Endothelial cell of umbilical vein (primary cell): ENCODE measurements at regions not wholly inside any gene's neighbourhood (a gene's known extent, or its start where the extent isn't known, plus 50 kb on each side); places are given as distances from the start of the nearest gene placed in this dataset.

ENCODE experiments used
- BruUV-seq: library from RNA; stranded (reverse); fragments of 400-500 nt; replicated peaks from 2 replicates; lab custom pipeline; 2021; lab: Mats Ljungman, UMichigan
- CTCF ChIA-PET: fragments of 300-600, 350-600 bp; sonication (Branson Sonifier 250); formaldehyde crosslinking; loops from one replicate; lab custom pipeline; 2021; ENCODE audit warnings: antibody characterized with exemption, inconsistent platforms; lab: Charles Lee
- POLR2A ChIA-PET: fragments of 300-600, 350-600 bp; sonication (Branson Sonifier 250); formaldehyde crosslinking; loops from one replicate; lab custom pipeline; 2021; ENCODE audit warnings: antibody characterized with exemption, inconsistent platforms; lab: Charles Lee
- DNase-seq: peaks from one replicate; pipeline ENCODE4 v3.0.0-alpha.2; 2011; ENCODE audit warnings: low read depth, low spot score
- FAIRE-seq: peaks from 2 replicates; lab custom pipeline; 2011; peaks lifted over from hg19 to GRCh38; lab: Jason Lieb, UNC
- H2AFZ ChIP-seq: 2 replicates; pipeline ENCODE4 v1.6.0; 2012; ENCODE audit warnings: low read depth, low read length, control low read depth, inconsistent platforms
- H3K27ac ChIP-seq: 2 replicates; pipeline ENCODE4 v1.5.1; 2011; ENCODE audit warnings: low read depth, mild to moderate bottlenecking, control low read depth, low read length, moderate library complexity; ENCODE audit not compliant: insufficient read depth
- H3K27me3 ChIP-seq, 2 experiments: 2 replicates each; pipeline versions ENCODE4 v1.6.0 to v1.6.1; 2011; ENCODE audit warnings: low read length in 2 of 2, mixed read lengths in 1 of 2; ENCODE audit not compliant: control insufficient read depth in 2 of 2, insufficient read depth in 2 of 2
- H3K36me3 ChIP-seq, 2 experiments: 2 replicates in 1 of 2; 3 replicates in 1 of 2; pipeline ENCODE4 v1.5.1; 2011; ENCODE audit warnings: low read length in 2 of 2, mild to moderate bottlenecking in 1 of 2, moderate library complexity in 1 of 2; ENCODE audit not compliant: control insufficient read depth in 2 of 2, insufficient read depth in 2 of 2; ENCODE audit errors: extremely low read depth in 1 of 2
- H3K4me1 ChIP-seq: 3 replicates; pipeline ENCODE4 v1.5.1; 2011; ENCODE audit warnings: mild to moderate bottlenecking, low read length; ENCODE audit not compliant: control insufficient read depth, insufficient read depth; ENCODE audit errors: extremely low read depth
- H3K4me2 ChIP-seq: 2 replicates; pipeline ENCODE4 v1.6.1; 2011; ENCODE audit warnings: low read length, control low read depth, mixed read lengths; ENCODE audit not compliant: insufficient read depth
- H3K4me3 ChIP-seq, 3 experiments: fragments of 200-600 bp in 1 of 3; sonication (generic), shearing (Covaris generic) in 1 of 3; replicated peaks in 1 of 3; 2 replicates each; pipeline ENCODE4 v1.5.1; 2011 to 2016; ENCODE audit warnings: control low read depth in 3 of 3, low read length in 3 of 3, mild to moderate bottlenecking in 2 of 3, inconsistent platforms in 1 of 3, low read depth in 1 of 3, moderate library complexity in 1 of 3; ENCODE audit not compliant: insufficient read depth in 1 of 3
- H3K79me2 ChIP-seq: 2 replicates; pipeline ENCODE4 v1.6.0; 2012; ENCODE audit warnings: low read length, inconsistent platforms; ENCODE audit not compliant: control insufficient read depth, insufficient read depth
- H3K9ac ChIP-seq: replicated peaks from 2 replicates; pipeline ENCODE3; 2011; ENCODE audit warnings: low read length, control low read depth; ENCODE audit not compliant: insufficient read depth; ENCODE audit errors: extremely low read depth
- H3K9me1 ChIP-seq: replicated peaks from 3 replicates; pipeline ENCODE4 v1.6.0; 2011; ENCODE audit warnings: mild to moderate bottlenecking, low read length; ENCODE audit not compliant: control insufficient read depth, insufficient read depth; ENCODE audit errors: extremely low read depth
- H3K9me3 ChIP-seq: replicated peaks from 2 replicates; pipeline ENCODE4 v1.5.1; 2012; ENCODE audit warnings: low read length, inconsistent platforms; ENCODE audit not compliant: control insufficient read depth, insufficient read depth
- H4K20me1 ChIP-seq: replicated peaks from 2 replicates; pipeline ENCODE3; 2011; ENCODE audit warnings: mild to moderate bottlenecking, low read length; ENCODE audit not compliant: control insufficient read depth, insufficient read depth; ENCODE audit errors: extremely low read depth
- CTCF ChIP-seq, 2 donors: IDR thresholded peaks; 1 replicate in 1 of 2; 2 replicates in 1 of 2; pipeline ENCODE4 v1.5.1; 2011; ENCODE audit warnings: low read length in 2 of 2, mild to moderate bottlenecking in 2 of 2, moderate library complexity in 2 of 2, control low read depth in 1 of 2, inconsistent platforms in 1 of 2, low read depth in 1 of 2; ENCODE audit not compliant: insufficient read depth in 1 of 2; ENCODE audit errors: extremely low read depth in 1 of 2
- FOS ChIP-seq: IDR thresholded peaks from 2 replicates; pipeline ENCODE4 v1.6.1; 2011; ENCODE audit warnings: mild to moderate bottlenecking, low read length, moderate library complexity, borderline replicate concordance; ENCODE audit not compliant: insufficient read depth
- JUN ChIP-seq: IDR thresholded peaks from 2 replicates; pipeline ENCODE4 v1.6.1; 2011; ENCODE audit warnings: borderline replicate concordance, low read depth; ENCODE audit not compliant: insufficient read length, insufficient read depth
- MYC ChIP-seq: IDR thresholded peaks from one replicate; pipeline ENCODE4 v1.6.1; 2011; ENCODE audit warnings: mild to moderate bottlenecking, low read depth, low read length
- POLR2A ChIP-seq: IDR thresholded peaks from 2 replicates; pipeline ENCODE4 v1.6.1; 2012; ENCODE audit warnings: low read depth, mild to moderate bottlenecking, control low read depth, low read length
- dilution Hi-C: fragments of 300-500 bp; cut with MboI; formaldehyde crosslinking; loops from one replicate; pipeline ENCODE4 v1.15.0; 2019; ENCODE audit warnings: low sequenced_read_pairs; ENCODE audit not compliant: extremely low pct_ligation_motif_present
- intact Hi-C: fragments of 100-400 bp; cut with micrococcal nuclease; formaldehyde crosslinking; loops from one replicate; pipeline ENCODE4 v1.10.0; 2022

GRCh38 chr10:69696073-69696731 lies 66.2 kb downstream of the FAM241B start:
- BruUV-seq = no TSS peak
- Histone ChIP-seq H3K79me2 (no peaks in the 10 kb centered on the region), H3K36me3 (no peaks in the 10 kb centered on the region), H2AFZ (no peak overlapping the region), H3K9me1 (no peaks in the 10 kb centered on the region), H3K27ac (no peak overlapping the region), H3K9me3 (no peaks in the 10 kb centered on the region), H3K4me1 (peaks cover 2% of the 10 kb centered on the region), H4K20me1 (no peaks in the 10 kb centered on the region), H3K4me2 (no peak overlapping the region), H3K27me3 (peaks cover 9 to 15% of the 10 kb centered on the region in 2 experiments), H3K4me3 (no peak overlapping the region), H3K9ac (no peak overlapping the region)
- intact Hi-C loops (loop anchor here (1.0 to 2.0 kb wide), 3 partner anchors 21 to 218 kb away; partner anchors contain the start of gene COL13A1), dilution Hi-C loops (no loop called here)
- CTCF ChIA-PET = interaction anchor here (0.9 to 2.0 kb wide), 23 partner anchors 9 to 262 kb away, joined by 3 to 13 read pairs (median 4); partner anchors contain the start of gene COL13A1
- TF ChIP-seq MYC = no peak
- peak; percentile 56 to 60 for TF ChIP-seq CTCF (IDR thresholded peaks at IDR 0.05; ENCODE audit: extremely low read depth in 1 of 2, insufficient read depth in 1 of 2, low read depth in 1 of 2, low read length in 2 of 2)
- TF ChIP-seq POLR2A = no peak
- peak; percentile 6 for TF ChIP-seq FOS
- TF ChIP-seq JUN = peak; percentile 76
- POLR2A ChIA-PET = no interaction called here
- FAIRE-seq (peak; percentile 80), DNase-seq (peak; percentile 70)
